H1 (cell line): ENCODE measurements at regions not wholly inside any gene's neighbourhood (a gene's known extent, or its start where the extent isn't known, plus 50 kb on each side); places are given as distances from the start of the nearest gene placed in this dataset.

Source experiments
- CTCF ChIA-PET: fragments of 300-600 bp; sonication (Branson Sonifier 250); formaldehyde crosslinking; loops from one replicate; lab custom pipeline; 2021; ENCODE audit not compliant: partially characterized antibody; lab: Charles Lee
- POLR2A ChIA-PET: fragments of 300-600 bp; sonication (Branson Sonifier 250); formaldehyde crosslinking; loops from one replicate; lab custom pipeline; 2021; ENCODE audit warnings: inconsistent platforms; ENCODE audit not compliant: partially characterized antibody; lab: Charles Lee
- DNase-seq, 2 experiments: peaks; one replicate each; pipeline versions ENCODE4 v3.0.0 to v3.0.0-alpha.2; 2010 to 2022; ENCODE audit warnings: low spot score in 2 of 2, low read depth in 1 of 2, mixed read lengths in 1 of 2
- FAIRE-seq: peaks from 2 replicates; lab custom pipeline; 2011; peaks lifted over from hg19 to GRCh38; lab: Jason Lieb, UNC
- H2AFZ ChIP-seq: 2 replicates; pipeline ENCODE4 v1.8.1; 2012; ENCODE audit warnings: low read length, inconsistent platforms
- H2AK5ac ChIP-seq: 2 replicates; pipeline ENCODE4 v1.6.1; 2013; ENCODE audit warnings: low read depth, low read length
- H2BK120ac ChIP-seq: replicated peaks from 2 replicates; pipeline ENCODE3; 2013; ENCODE audit warnings: low read depth, low read length, inconsistent platforms
- H2BK12ac ChIP-seq: 2 replicates; pipeline ENCODE4 v1.6.1; 2013; ENCODE audit warnings: low read depth, low read length
- H2BK15ac ChIP-seq: 2 replicates; pipeline ENCODE4 v1.6.1; 2013; ENCODE audit warnings: low read length
- H2BK20ac ChIP-seq: 2 replicates; pipeline ENCODE4 v1.6.1; 2013; ENCODE audit warnings: low read length
- H2BK5ac ChIP-seq: 2 replicates; pipeline ENCODE4 v1.6.1; 2013; ENCODE audit warnings: low read depth, low read length
- H3K14ac ChIP-seq: 2 replicates; pipeline ENCODE4 v1.6.1; 2013; ENCODE audit warnings: inconsistent platforms; ENCODE audit not compliant: insufficient read length
- H3K18ac ChIP-seq: 2 replicates; pipeline ENCODE4 v1.6.1; 2013; ENCODE audit warnings: low read length; ENCODE audit errors: extremely low read depth
- H3K23ac ChIP-seq: 2 replicates; pipeline ENCODE4 v1.6.1; 2013; ENCODE audit warnings: inconsistent platforms; ENCODE audit not compliant: insufficient read length
- H3K23me2 ChIP-seq: 2 replicates; pipeline ENCODE4 v1.6.1; 2013; ENCODE audit warnings: low read depth, low read length
- H3K27ac ChIP-seq: 2 replicates; pipeline ENCODE4 v1.6.1; 2011; ENCODE audit warnings: low read depth, low read length, inconsistent platforms
- H3K27me3 ChIP-seq, 4 experiments: replicated peaks in 1 of 4; 1 replicate in 1 of 4; 2 replicates in 3 of 4; pipeline versions ENCODE4 v1.6.1 to v1.8.1; 2011 to 2013; ENCODE audit warnings: low read length in 3 of 4, mild to moderate bottlenecking in 3 of 4, inconsistent platforms in 2 of 4, mixed read lengths in 2 of 4, moderate library complexity in 1 of 4; ENCODE audit not compliant: control insufficient read depth in 3 of 4, insufficient read depth in 3 of 4; ENCODE audit errors: extremely low read depth in 1 of 4
- H3K36me3 ChIP-seq, 4 experiments: 2 replicates each; pipeline versions ENCODE4 v1.6.1 to v1.8.1; 2011 to 2013; ENCODE audit warnings: mild to moderate bottlenecking in 4 of 4, low read length in 3 of 4, moderate library complexity in 2 of 4, control low read depth in 1 of 4, inconsistent platforms in 1 of 4; ENCODE audit not compliant: insufficient read depth in 4 of 4, control insufficient read depth in 2 of 4
- H3K4ac ChIP-seq: replicated peaks from 2 replicates; pipeline ENCODE3; 2013; ENCODE audit warnings: low read length, low read depth, mixed read lengths, inconsistent platforms; ENCODE audit not compliant: insufficient read length
- H3K4me1 ChIP-seq, 4 experiments: replicated peaks in 1 of 4; 1 replicate in 1 of 4; 2 replicates in 3 of 4; pipeline versions ENCODE4 v1.6.1 to v1.8.1; 2011 to 2013; ENCODE audit warnings: low read length in 3 of 4, inconsistent platforms in 2 of 4, mixed read lengths in 1 of 4; ENCODE audit not compliant: insufficient read depth in 4 of 4, control insufficient read depth in 3 of 4
- H3K4me2 ChIP-seq, 2 experiments: 2 replicates each; pipeline versions ENCODE4 v1.6.1 to v1.8.1; 2011 to 2013; ENCODE audit warnings: low read depth in 2 of 2, low read length in 2 of 2, control low read depth in 1 of 2, inconsistent platforms in 1 of 2, mild to moderate bottlenecking in 1 of 2; ENCODE audit not compliant: insufficient read depth in 1 of 2
- H3K4me3 ChIP-seq, 4 experiments: fragments of 200-600, 300-600 bp in 1 of 4; sonication (generic), shearing (Covaris generic), sonication (Bioruptor Twin) in 1 of 4; 2 replicates each; pipeline versions ENCODE4 v1.5.1 to v1.8.1; 2011 to 2016; ENCODE audit warnings: low read length in 4 of 4, low read depth in 3 of 4, control low read depth in 2 of 4, inconsistent platforms in 2 of 4, mild to moderate bottlenecking in 2 of 4, mixed read lengths in 1 of 4, moderate library complexity in 1 of 4; ENCODE audit not compliant: insufficient read depth in 2 of 4; ENCODE audit errors: extremely low read depth in 1 of 4
- H3K56ac ChIP-seq: replicated peaks from 2 replicates; pipeline ENCODE3; 2013; ENCODE audit warnings: low read depth, mild to moderate bottlenecking, mixed read lengths, low read length, inconsistent platforms; ENCODE audit not compliant: insufficient read length
- H3K79me1 ChIP-seq: 2 replicates; pipeline ENCODE4 v1.6.1; 2013; ENCODE audit warnings: low read depth, low read length, control low read depth
- H3K79me2 ChIP-seq, 2 experiments: 2 replicates each; pipeline versions ENCODE4 v1.6.1 to v1.8.1; 2012 to 2013; ENCODE audit warnings: low read length in 2 of 2, mild to moderate bottlenecking in 2 of 2, inconsistent platforms in 1 of 2; ENCODE audit not compliant: insufficient read depth in 2 of 2, control insufficient read depth in 1 of 2
- H3K9ac ChIP-seq, 4 experiments: replicated peaks in 1 of 4; 1 replicate in 1 of 4; 2 replicates in 3 of 4; pipeline versions ENCODE4 v1.6.1 to v1.8.1; 2011 to 2013; ENCODE audit warnings: low read depth in 3 of 4, low read length in 3 of 4, control low read depth in 2 of 4, mild to moderate bottlenecking in 2 of 4, moderate library complexity in 2 of 4, inconsistent platforms in 1 of 4; ENCODE audit errors: extremely low read depth in 1 of 4
- H3K9me3 ChIP-seq, 2 experiments: 2 replicates each; pipeline versions ENCODE4 v1.6.1 to v1.8.1; 2012 to 2013; ENCODE audit warnings: mild to moderate bottlenecking in 2 of 2, moderate library complexity in 2 of 2, control low read depth in 1 of 2, inconsistent platforms in 1 of 2, low read depth in 1 of 2, low read length in 1 of 2, mixed read lengths in 1 of 2; ENCODE audit not compliant: insufficient read depth in 2 of 2
- H4K20me1 ChIP-seq, 2 experiments: replicated peaks in 1 of 2; 2 replicates each; pipeline versions ENCODE3 to v1.8.1; 2011 to 2013; ENCODE audit warnings: inconsistent platforms in 2 of 2, low read length in 2 of 2, mild to moderate bottlenecking in 1 of 2; ENCODE audit not compliant: insufficient read depth in 2 of 2, control insufficient read depth in 1 of 2
- H4K5ac ChIP-seq: 2 replicates; pipeline ENCODE4 v1.6.1; 2013; ENCODE audit warnings: low read length, low read depth, mixed read lengths, inconsistent platforms; ENCODE audit not compliant: insufficient read length
- H4K8ac ChIP-seq: 2 replicates; pipeline ENCODE4 v1.8.0; 2013; ENCODE audit warnings: mild to moderate bottlenecking, moderate library complexity, low read length, inconsistent platforms; ENCODE audit not compliant: insufficient read depth; ENCODE audit errors: extremely low read depth
- H4K91ac ChIP-seq: replicated peaks from 2 replicates; pipeline ENCODE3; 2013; ENCODE audit warnings: low read length, mixed read lengths, inconsistent platforms; ENCODE audit not compliant: insufficient read length
- ASH2L ChIP-seq: fragments of 200-600, 300-600 bp; sonication (generic); IDR thresholded peaks from one replicate; pipeline ENCODE4 v1.7.1; 2017; ENCODE audit warnings: low read length
- ATF2 ChIP-seq: IDR thresholded peaks from 2 replicates; pipeline ENCODE4 v1.6.1; 2012; ENCODE audit warnings: low read length, inconsistent platforms
- KDM1A ChIP-seq: fragments of 200-600, 300-600 bp; sonication (generic); IDR thresholded peaks from 2 replicates; pipeline ENCODE4 v1.7.1; 2016; ENCODE audit warnings: mild to moderate bottlenecking, low read length, borderline replicate concordance
- POLR2AphosphoS5 ChIP-seq: IDR thresholded peaks from 2 replicates; pipeline ENCODE4 v1.6.1; 2011; ENCODE audit warnings: low read depth, low read length
- POU5F1 ChIP-seq: IDR thresholded peaks from 2 replicates; pipeline ENCODE4 v1.6.1; 2011; ENCODE audit warnings: low read depth, mild to moderate bottlenecking, low read length, moderate library complexity
- SIN3A ChIP-seq, 2 experiments: IDR thresholded peaks in 1 of 2; conservative IDR thresholded peaks in 1 of 2; 2 replicates each; pipeline ENCODE4 v1.6.1; 2011 to 2012; ENCODE audit warnings: low read length in 2 of 2, improper control_type of control experiment in 1 of 2, low read depth in 1 of 2, mild to moderate bottlenecking in 1 of 2
- SP4 ChIP-seq: IDR thresholded peaks from 2 replicates; pipeline ENCODE4 v1.6.1; 2012; ENCODE audit warnings: low read length, inconsistent platforms
- YY1 ChIP-seq: IDR thresholded peaks from 2 replicates; pipeline ENCODE4 v1.6.1; 2011; ENCODE audit warnings: low read depth, mild to moderate bottlenecking, low read length
- WGBS, 2 experiments: shearing (Covaris generic) in 1 of 2; methylation state at CpG; one replicate each; pipeline versions ENCODE4 v1.1.6 to v1.1.7; 2013 to 2015; ENCODE audit warnings: low lambda C conversion rate in 2 of 2, mixed read lengths in 2 of 2, inconsistent platforms in 1 of 2, low coverage in 1 of 2, missing lambda C conversion rate in 1 of 2; ENCODE audit not compliant: insufficient replicate concordance in 2 of 2, insufficient coverage in 1 of 2, insufficient read length in 1 of 2; ENCODE audit errors: extremely low coverage in 1 of 2, missing lambda C conversion rate in 1 of 2; 5-methylcytosine and 5-hydroxymethylcytosine counted together
- TF ChIP-seq, protein P1 (sequence below): IDR thresholded peaks from 2 replicates; pipeline ENCODE4 v1.6.1; 2011; ENCODE audit warnings: low read length, improper control_type of control experiment
- TF ChIP-seq, protein P2 (sequence below): IDR thresholded peaks from 2 replicates; pipeline ENCODE4 v1.6.1; 2012; ENCODE audit warnings: inconsistent platforms

GRCh38 chr16:62596584-62596983 lies 560.3 kb upstream of the CDH8 start:
- FAIRE-seq (no peak), DNase-seq (no peak)
- no peak overlapping the region for H4K91ac ChIP-seq
- no peak overlapping the region for H4K8ac ChIP-seq
- no peak overlapping the region for H2AFZ ChIP-seq
- H2BK15ac ChIP-seq = no peak overlapping the region
- no peaks in the 10 kb centered on the region for H3K23me2 ChIP-seq
- H3K18ac ChIP-seq = no peak overlapping the region
- H3K4me3 ChIP-seq = no peak overlapping the region
- H3K79me1 ChIP-seq = no peaks in the 10 kb centered on the region
- no peaks in the 10 kb centered on the region for H3K4me1 ChIP-seq
- H3K14ac ChIP-seq = no peak overlapping the region
- no peak overlapping the region for H3K4me2 ChIP-seq
- H3K27ac ChIP-seq = no peak overlapping the region
- POLR2A ChIA-PET = no interaction called here
- H3K56ac ChIP-seq = no peak overlapping the region
- 90% methylated on average over 1 of the region's 1 CpG; no CpG with 5 or more reads in 1 of the 2 experiments for WGBS, 2 experiments
- H2BK5ac ChIP-seq = no peak overlapping the region
- H3K27me3 ChIP-seq = no peaks in the 10 kb centered on the region
- no peak overlapping the region for H3K23ac ChIP-seq
- no peaks in the 10 kb centered on the region for H4K20me1 ChIP-seq
- H3K79me2 ChIP-seq = no peaks in the 10 kb centered on the region
- no peak overlapping the region for H3K4ac ChIP-seq
- H2BK12ac ChIP-seq = no peak overlapping the region
- H3K9ac ChIP-seq = no peak overlapping the region
- no peak overlapping the region for H2BK120ac ChIP-seq
- TF ChIP-seq ASH2L (no peak), ATF2 (no peak), YY1 (no peak), SP4 (no peak), POLR2AphosphoS5 (no peak), POU5F1 (no peak), KDM1A (no peak), SIN3A (conservative IDR thresholded peaks at IDR 0.05 in 1 of 2, IDR thresholded peaks at IDR 0.05 in 1 of 2; ENCODE audit: low read depth in 1 of 2, low read length in 2 of 2) (no peak)
- TF ChIP-seq, protein P1, sequence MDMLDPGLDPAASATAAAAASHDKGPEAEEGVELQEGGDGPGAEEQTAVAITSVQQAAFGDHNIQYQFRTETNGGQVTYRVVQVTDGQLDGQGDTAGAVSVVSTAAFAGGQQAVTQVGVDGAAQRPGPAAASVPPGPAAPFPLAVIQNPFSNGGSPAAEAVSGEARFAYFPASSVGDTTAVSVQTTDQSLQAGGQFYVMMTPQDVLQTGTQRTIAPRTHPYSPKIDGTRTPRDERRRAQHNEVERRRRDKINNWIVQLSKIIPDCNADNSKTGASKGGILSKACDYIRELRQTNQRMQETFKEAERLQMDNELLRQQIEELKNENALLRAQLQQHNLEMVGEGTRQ = no peak
- TF ChIP-seq, protein P2, sequence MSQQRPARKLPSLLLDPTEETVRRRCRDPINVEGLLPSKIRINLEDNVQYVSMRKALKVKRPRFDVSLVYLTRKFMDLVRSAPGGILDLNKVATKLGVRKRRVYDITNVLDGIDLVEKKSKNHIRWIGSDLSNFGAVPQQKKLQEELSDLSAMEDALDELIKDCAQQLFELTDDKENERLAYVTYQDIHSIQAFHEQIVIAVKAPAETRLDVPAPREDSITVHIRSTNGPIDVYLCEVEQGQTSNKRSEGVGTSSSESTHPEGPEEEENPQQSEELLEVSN = no peak
- CTCF ChIA-PET = interaction anchor here (0.7 kb wide), 1 partner anchor 22 kb away, joined by 3 read pairs; no protein-coding TSS in a partner anchor
- H2AK5ac ChIP-seq = no peak overlapping the region
- H2BK20ac ChIP-seq = no peak overlapping the region
- no peaks in the 10 kb centered on the region for H3K36me3 ChIP-seq
- H3K9me3 ChIP-seq = no peaks in the 10 kb centered on the region
- no peak overlapping the region for H4K5ac ChIP-seq
